ENCODE measurements at regions not wholly inside any gene's neighbourhood (a gene's known extent, or its start where the extent isn't known, plus 50 kb on each side); places are given as distances from the start of the nearest gene placed in this dataset.

- TF ChIP-seq GABPA (IDR thresholded peaks at IDR 0.05; ENCODE audit: borderline replicate concordance, insufficient read depth, low read length) (no peak), TAF7 (optimal IDR thresholded peaks at IDR 0.05; ENCODE audit: borderline replicate concordance, low read depth, low read length) (no peak), TBP (IDR thresholded peaks at IDR 0.05; ENCODE audit: low read depth, low read length) (no peak), TCF12 (IDR thresholded peaks at IDR 0.05; ENCODE audit: low read depth, low read length) (no peak), EZH2 (IDR thresholded peaks at IDR 0.05; ENCODE audit: low read depth, low read length, severe bottlenecking) (no peak), POLR2A (IDR thresholded peaks at IDR 0.05; ENCODE audit: control extremely low read depth in 1 of 2, low read depth in 2 of 2, low read length in 2 of 2) (no peak), CHD7 (IDR thresholded peaks at IDR 0.05; ENCODE audit: insufficient replicate concordance, low read length) (no peak), NRF1 (IDR thresholded peaks at IDR 0.05; ENCODE audit: low read depth, low read length) (no peak), YY1 (IDR thresholded peaks at IDR 0.05; ENCODE audit: low read depth, low read length) (no peak), EP300 (IDR thresholded peaks at IDR 0.05; ENCODE audit: borderline replicate concordance in 1 of 2, low read depth in 2 of 2, low read length in 2 of 2) (no peak), ZNF274 (IDR thresholded peaks at IDR 0.05; ENCODE audit: borderline replicate concordance, extremely low read depth, low read length) (no peak), MAX (IDR thresholded peaks at IDR 0.05) (no peak)
- TF ChIP-seq, protein P1, sequence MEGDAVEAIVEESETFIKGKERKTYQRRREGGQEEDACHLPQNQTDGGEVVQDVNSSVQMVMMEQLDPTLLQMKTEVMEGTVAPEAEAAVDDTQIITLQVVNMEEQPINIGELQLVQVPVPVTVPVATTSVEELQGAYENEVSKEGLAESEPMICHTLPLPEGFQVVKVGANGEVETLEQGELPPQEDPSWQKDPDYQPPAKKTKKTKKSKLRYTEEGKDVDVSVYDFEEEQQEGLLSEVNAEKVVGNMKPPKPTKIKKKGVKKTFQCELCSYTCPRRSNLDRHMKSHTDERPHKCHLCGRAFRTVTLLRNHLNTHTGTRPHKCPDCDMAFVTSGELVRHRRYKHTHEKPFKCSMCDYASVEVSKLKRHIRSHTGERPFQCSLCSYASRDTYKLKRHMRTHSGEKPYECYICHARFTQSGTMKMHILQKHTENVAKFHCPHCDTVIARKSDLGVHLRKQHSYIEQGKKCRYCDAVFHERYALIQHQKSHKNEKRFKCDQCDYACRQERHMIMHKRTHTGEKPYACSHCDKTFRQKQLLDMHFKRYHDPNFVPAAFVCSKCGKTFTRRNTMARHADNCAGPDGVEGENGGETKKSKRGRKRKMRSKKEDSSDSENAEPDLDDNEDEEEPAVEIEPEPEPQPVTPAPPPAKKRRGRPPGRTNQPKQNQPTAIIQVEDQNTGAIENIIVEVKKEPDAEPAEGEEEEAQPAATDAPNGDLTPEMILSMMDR (IDR thresholded peaks at IDR 0.05; ENCODE audit: control extremely low read depth in 1 of 3, insufficient read depth in 1 of 3, low read depth in 1 of 3, low read length in 3 of 3), result no peak
- TF ChIP-seq, protein P2, sequence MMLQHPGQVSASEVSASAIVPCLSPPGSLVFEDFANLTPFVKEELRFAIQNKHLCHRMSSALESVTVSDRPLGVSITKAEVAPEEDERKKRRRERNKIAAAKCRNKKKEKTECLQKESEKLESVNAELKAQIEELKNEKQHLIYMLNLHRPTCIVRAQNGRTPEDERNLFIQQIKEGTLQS (IDR thresholded peaks at IDR 0.05; ENCODE audit: insufficient read depth, low read depth, low read length), result no peak
Measured at GRCh38 chr13:56906909-56907308, 233.8 kb upstream of the PRR20A start.

Measured in H1 (cell line).